H9 (cell line): ENCODE measurements at regions not wholly inside any gene's neighbourhood (a gene's known extent, or its start where the extent isn't known, plus 50 kb on each side); places are given as distances from the start of the nearest gene placed in this dataset.

ENCODE experiments used
- DNase-seq: peaks from one replicate; pipeline ENCODE4 v3.0.0-alpha.2; 2017
- H2AFZ ChIP-seq: one replicate; pipeline ENCODE4 v1.6.1; 2013; ENCODE audit warnings: mild to moderate bottlenecking, low read length, control low read depth, moderate library complexity
- H2AK5ac ChIP-seq: 2 replicates; pipeline ENCODE4 v1.6.1; 2013; ENCODE audit warnings: low read length, control low read depth, mixed read lengths; ENCODE audit not compliant: insufficient read length
- H2BK120ac ChIP-seq: one replicate; pipeline ENCODE4 v1.6.1; 2013; ENCODE audit warnings: low read depth, mild to moderate bottlenecking, low read length, control low read depth, inconsistent platforms; ENCODE audit not compliant: poor library complexity, severe bottlenecking
- H2BK12ac ChIP-seq: 2 replicates; pipeline ENCODE4 v1.6.1; 2013; ENCODE audit warnings: low read length, control low read depth, mixed read lengths, low read depth; ENCODE audit not compliant: insufficient read length
- H2BK15ac ChIP-seq: 2 replicates; pipeline ENCODE4 v1.6.1; 2013; ENCODE audit warnings: low read depth, low read length, control low read depth
- H2BK20ac ChIP-seq: one replicate; pipeline ENCODE4 v1.6.1; 2013; ENCODE audit warnings: low read depth, mild to moderate bottlenecking, low read length, control low read depth, inconsistent platforms; ENCODE audit not compliant: poor library complexity, severe bottlenecking
- H2BK5ac ChIP-seq: 2 replicates; pipeline ENCODE4 v1.6.1; 2013; ENCODE audit warnings: low read length, control low read depth, mixed read lengths; ENCODE audit not compliant: insufficient read length
- H3K14ac ChIP-seq: 2 replicates; pipeline ENCODE4 v1.6.1; 2013; ENCODE audit warnings: low read length, control low read depth; ENCODE audit not compliant: insufficient read depth
- H3K18ac ChIP-seq: 2 replicates; pipeline ENCODE4 v1.6.1; 2013; ENCODE audit warnings: low read depth, mild to moderate bottlenecking, mixed read lengths, low read length, control low read depth; ENCODE audit not compliant: insufficient read length
- H3K23ac ChIP-seq: 2 replicates; pipeline ENCODE4 v1.6.1; 2013; ENCODE audit warnings: low read length, control low read depth, mixed read lengths, low read depth; ENCODE audit not compliant: insufficient read length
- H3K23me2 ChIP-seq: 2 replicates; pipeline ENCODE4 v1.6.1; 2013; ENCODE audit warnings: low read depth, mild to moderate bottlenecking, mixed read lengths, low read length, control low read depth; ENCODE audit not compliant: insufficient read length, poor library complexity, severe bottlenecking
- H3K27ac ChIP-seq: 2 replicates; pipeline ENCODE4 v1.5.1; 2013; ENCODE audit warnings: low read length, control low read depth, mixed read lengths, low read depth; ENCODE audit not compliant: insufficient read length
- H3K27me3 ChIP-seq: 2 replicates; pipeline ENCODE4 v1.6.1; 2013; ENCODE audit warnings: low read length, control low read depth, inconsistent platforms; ENCODE audit not compliant: insufficient read depth
- H3K4ac ChIP-seq: 2 replicates; pipeline ENCODE4 v1.6.1; 2013; ENCODE audit warnings: low read depth, mild to moderate bottlenecking, control low read depth, inconsistent platforms, low read length, moderate library complexity
- H3K4me1 ChIP-seq: 2 replicates; pipeline ENCODE4 v1.6.1; 2013; ENCODE audit warnings: low read length, control low read depth, inconsistent platforms; ENCODE audit not compliant: insufficient read depth
- H3K4me2 ChIP-seq: 2 replicates; pipeline ENCODE4 v1.6.1; 2013; ENCODE audit warnings: low read length, control low read depth, mixed read lengths; ENCODE audit not compliant: insufficient read length, insufficient read depth
- H3K56ac ChIP-seq: 2 replicates; pipeline ENCODE4 v1.6.1; 2013; ENCODE audit warnings: low read depth, mild to moderate bottlenecking, mixed read lengths, low read length, control low read depth; ENCODE audit not compliant: insufficient read length
- H3K79me1 ChIP-seq: 2 replicates; pipeline ENCODE4 v1.6.1; 2013; ENCODE audit warnings: low read depth, mild to moderate bottlenecking, moderate library complexity, low read length, control low read depth, inconsistent platforms; ENCODE audit not compliant: insufficient read depth, poor library complexity, severe bottlenecking
- H3K79me2 ChIP-seq: 2 replicates; pipeline ENCODE4 v1.6.1; 2013; ENCODE audit warnings: low read length, control low read depth, inconsistent platforms; ENCODE audit not compliant: insufficient read depth
- H3K9ac ChIP-seq: 2 replicates; pipeline ENCODE4 v1.6.1; 2013; ENCODE audit warnings: low read length, control low read depth, mixed read lengths; ENCODE audit not compliant: insufficient read length; ENCODE audit errors: extremely low read depth
- H3K9me3 ChIP-seq: one replicate; pipeline ENCODE4 v1.6.1; 2013; ENCODE audit warnings: low read depth, low read length, inconsistent platforms; ENCODE audit not compliant: control insufficient read depth
- H3T11ph ChIP-seq: one replicate; pipeline ENCODE4 v1.6.1; 2013; ENCODE audit warnings: mild to moderate bottlenecking, low read length, control low read depth, inconsistent platforms
- H4K20me1 ChIP-seq: one replicate; pipeline ENCODE4 v1.6.1; 2013; ENCODE audit not compliant: control insufficient read depth, insufficient read length, insufficient read depth
- H4K5ac ChIP-seq: 2 replicates; pipeline ENCODE4 v1.6.1; 2013; ENCODE audit warnings: low read depth, mild to moderate bottlenecking, mixed read lengths, low read length, control low read depth; ENCODE audit not compliant: insufficient read length
- H4K8ac ChIP-seq: replicated peaks from 2 replicates; pipeline ENCODE4 v1.6.1; 2013; ENCODE audit warnings: low read length, control low read depth, mixed read lengths, low read depth; ENCODE audit not compliant: insufficient read length
- H4K91ac ChIP-seq: 2 replicates; pipeline ENCODE4 v1.6.1; 2013; ENCODE audit warnings: low read depth, mild to moderate bottlenecking, moderate library complexity, mixed read lengths, low read length, control low read depth; ENCODE audit not compliant: insufficient read length
- H3K27ac Mint-ChIP-seq, 3 experiments: 2 replicates in 2 of 3; 3 replicates in 1 of 3; pipeline ENCODE4 v1.8.0; 2020 to 2021; ENCODE audit warnings: mixed read lengths in 3 of 3, mild to moderate bottlenecking in 1 of 3, moderate library complexity in 1 of 3
- H3K27me3 Mint-ChIP-seq: 2 replicates; pipeline ENCODE4 v1.8.0; 2021; ENCODE audit warnings: low read depth, mild to moderate bottlenecking, moderate library complexity, mixed read lengths
- H3K36me3 Mint-ChIP-seq, 3 experiments: 2 replicates in 2 of 3; 3 replicates in 1 of 3; pipeline ENCODE4 v1.8.0; 2020 to 2021; ENCODE audit warnings: low read depth in 3 of 3, mixed read lengths in 3 of 3; ENCODE audit not compliant: insufficient read depth in 1 of 3
- H3K4me1 Mint-ChIP-seq, 2 experiments: 2 replicates each; pipeline ENCODE4 v1.8.0; 2020; ENCODE audit warnings: mixed read lengths in 2 of 2
- H3K4me3 Mint-ChIP-seq, 2 experiments: 2 replicates in 1 of 2; 3 replicates in 1 of 2; pipeline ENCODE4 v1.8.0; 2020 to 2021; ENCODE audit warnings: mild to moderate bottlenecking in 2 of 2, mixed read lengths in 2 of 2, moderate library complexity in 1 of 2
- H3K9me3 Mint-ChIP-seq, 2 experiments: 2 replicates in 1 of 2; 3 replicates in 1 of 2; pipeline ENCODE4 v1.8.0; 2020; ENCODE audit warnings: mild to moderate bottlenecking in 2 of 2, mixed read lengths in 2 of 2, moderate library complexity in 1 of 2
- CTCF ChIP-seq: fragments of 200-600 bp; sonication (generic); conservative IDR thresholded peaks from 3 replicates; pipeline ENCODE4 v1.8.0; 2021; ENCODE audit warnings: antibody characterized with exemption, mild to moderate bottlenecking
- WGBS: extraction: QIAGEN DNeasy Blood & Tissue Kit; methylation state at CpG from one replicate; pipeline ENCODE4 v1.1.7; 2013; ENCODE audit warnings: missing lambda C conversion rate, low lambda C conversion rate, mixed read lengths; ENCODE audit not compliant: insufficient read length; ENCODE audit errors: extremely low coverage; 5-methylcytosine and 5-hydroxymethylcytosine counted together

- Histone ChIP-seq H2AFZ (no peak overlapping the region), H2BK5ac (no peak overlapping the region), H3K18ac (no peak overlapping the region), H3K23me2 (no peaks in the 10 kb centered on the region), H3K79me1 (no peaks in the 10 kb centered on the region), H2BK15ac (no peak overlapping the region), H3K9ac (no peak overlapping the region), H4K5ac (no peak overlapping the region), H3T11ph (no peak overlapping the region), H3K79me2 (no peaks in the 10 kb centered on the region), H4K91ac (no peak overlapping the region), H3K9me3 (no peaks in the 10 kb centered on the region), H3K4me2 (no peak overlapping the region), H3K14ac (no peak overlapping the region), H3K27ac (no peak overlapping the region), H2BK120ac (no peak overlapping the region), H3K56ac (no peak overlapping the region), H4K8ac (no peak overlapping the region), H3K4ac (no peak overlapping the region), H2AK5ac (no peak overlapping the region), H3K4me1 (peaks cover 4% of the 10 kb centered on the region; the same call in 1 of the 2 replicates), H2BK20ac (no peak overlapping the region), H4K20me1 (no peaks in the 10 kb centered on the region), H3K27me3 (no peaks in the 10 kb centered on the region), H2BK12ac (no peak overlapping the region), H3K23ac (no peak overlapping the region)
- no peaks in the 10 kb centered on the region for H3K9me3 Mint-ChIP-seq
- H3K36me3 Mint-ChIP-seq = no peaks in the 10 kb centered on the region
- H3K27me3 Mint-ChIP-seq = no peaks in the 10 kb centered on the region; the same call in 1 of the 2 replicates
- no peak overlapping the region for H3K4me3 Mint-ChIP-seq
- no peak for TF ChIP-seq CTCF
- H3K27ac Mint-ChIP-seq = no peak overlapping the region
- no peak for DNase-seq
- peaks cover 30 to 37% of the 10 kb centered on the region in 2 experiments for H3K4me1 Mint-ChIP-seq
- WGBS = no CpG with 5 or more reads among the region's 4 CpGs
These were observed 440.5 kb upstream of the ZNF608 start for GRCh38 chr5:125186911-125187375.
